ENCODE measurements at regions not wholly inside any gene's neighbourhood (a gene's known extent, or its start where the extent isn't known, plus 50 kb on each side); places are given as distances from the start of the nearest gene placed in this dataset.
"Not testable (repeated sequence)": the region's sequence is repeated elsewhere in the genome, so short reads cannot be mapped to it uniquely, and the experiment has no call there.

- no CpG with 5 or more reads among the region's 1 CpG for WGBS (ENCODE audit: extremely low coverage, insufficient coverage, insufficient read length)
- no peak overlapping the region for H2BK12ac ChIP-seq (ENCODE audit: low read length)
- H3K4me2 ChIP-seq (ENCODE audit: low read length): no peak overlapping the region
- no peak overlapping the region for H3K23ac ChIP-seq (ENCODE audit: low read length)
- no peaks in the 10 kb centered on the region for H3K4me1 ChIP-seq (ENCODE audit: control insufficient read depth in 1 of 2, insufficient read depth in 2 of 2, low read length in 2 of 2)
- H2BK5ac ChIP-seq (ENCODE audit: low read depth, low read length, poor library complexity): no peak overlapping the region
- H3K27me3 ChIP-seq (ENCODE audit: insufficient read depth, low read length): no peaks in the 10 kb centered on the region
- no peaks in the 10 kb centered on the region for H3K79me2 ChIP-seq (ENCODE audit: control insufficient read depth, insufficient read depth, low read length, poor library complexity)
- H2BK120ac ChIP-seq (ENCODE audit: insufficient read depth, low read length, poor library complexity): no peak overlapping the region
- no peak overlapping the region for H2AFZ ChIP-seq (ENCODE audit: insufficient read depth, low read length, poor library complexity)
- no peak overlapping the region for H3K9ac ChIP-seq (ENCODE audit: low read length)
- H4K12ac ChIP-seq (ENCODE audit: low read depth, low read length): no peak overlapping the region
- no peaks in the 10 kb centered on the region for H3K79me1 ChIP-seq (ENCODE audit: low read length)
- H3K4me3 ChIP-seq (ENCODE audit: low read depth, low read length): no peak overlapping the region
- no peak overlapping the region for H4K8ac ChIP-seq (ENCODE audit: low read depth, low read length)
- H4K91ac ChIP-seq (ENCODE audit: low read depth, low read length): no peak overlapping the region
- no peak overlapping the region for H3K27ac ChIP-seq (ENCODE audit: low read depth, low read length)
- no peak overlapping the region for H3K4ac ChIP-seq (ENCODE audit: low read depth, low read length)
- H3K18ac ChIP-seq (ENCODE audit: low read length): no peak overlapping the region
- no peak overlapping the region for H2AK5ac ChIP-seq (ENCODE audit: low read length)
- no peak overlapping the region for H3K14ac ChIP-seq (ENCODE audit: low read length)
- DNase-seq: no peak
- H3K36me3 ChIP-seq (ENCODE audit: control insufficient read depth in 1 of 2, insufficient read depth in 2 of 2, low read length in 2 of 2): no peaks in the 10 kb centered on the region
- no peaks in the 10 kb centered on the region for H3K9me3 ChIP-seq (ENCODE audit: insufficient read depth, low read depth, low read length)
These were observed 112.0 kb downstream of the ARHGAP36 start for GRCh38 chrX:131170148-131170547.

GRCh38 chrX:131163645-131164044, 105.5 kb downstream of the ARHGAP36 start:
- not testable (repeated sequence) for H3K23ac ChIP-seq (ENCODE audit: low read length); H3K79me2 ChIP-seq (ENCODE audit: control insufficient read depth, insufficient read depth, low read length, poor library complexity); H2BK120ac ChIP-seq (ENCODE audit: insufficient read depth, low read length, poor library complexity); H2AFZ ChIP-seq (ENCODE audit: insufficient read depth, low read length, poor library complexity); H4K91ac ChIP-seq (ENCODE audit: low read depth, low read length); H2BK5ac ChIP-seq (ENCODE audit: low read depth, low read length, poor library complexity); H3K4me3 ChIP-seq (ENCODE audit: low read depth, low read length); H3K27ac ChIP-seq (ENCODE audit: low read depth, low read length); H3K79me1 ChIP-seq (ENCODE audit: low read length); H3K36me3 ChIP-seq (ENCODE audit: control insufficient read depth in 1 of 2, insufficient read depth in 2 of 2, low read length in 2 of 2); H3K9me3 ChIP-seq (ENCODE audit: insufficient read depth, low read depth, low read length); H3K27me3 ChIP-seq (ENCODE audit: insufficient read depth, low read length); DNase-seq; H3K4me1 ChIP-seq (ENCODE audit: control insufficient read depth in 1 of 2, insufficient read depth in 2 of 2, low read length in 2 of 2); H3K9ac ChIP-seq (ENCODE audit: low read length); H2AK5ac ChIP-seq (ENCODE audit: low read length); H3K14ac ChIP-seq (ENCODE audit: low read length); H2BK12ac ChIP-seq (ENCODE audit: low read length); H3K4ac ChIP-seq (ENCODE audit: low read depth, low read length); H3K4me2 ChIP-seq (ENCODE audit: low read length); H3K18ac ChIP-seq (ENCODE audit: low read length); H4K12ac ChIP-seq (ENCODE audit: low read depth, low read length); H4K8ac ChIP-seq (ENCODE audit: low read depth, low read length)
- no CpG with 5 or more reads among the region's 4 CpGs for WGBS (ENCODE audit: extremely low coverage, insufficient coverage, insufficient read length)

GRCh38 chrX:131157656-131158055, 99.5 kb downstream of the ARHGAP36 start:
- H3K27ac ChIP-seq (ENCODE audit: low read depth, low read length); H2BK120ac ChIP-seq (ENCODE audit: insufficient read depth, low read length, poor library complexity); H4K12ac ChIP-seq (ENCODE audit: low read depth, low read length); H4K91ac ChIP-seq (ENCODE audit: low read depth, low read length); H3K27me3 ChIP-seq (ENCODE audit: insufficient read depth, low read length); H3K79me2 ChIP-seq (ENCODE audit: control insufficient read depth, insufficient read depth, low read length, poor library complexity); H3K4ac ChIP-seq (ENCODE audit: low read depth, low read length); H2AFZ ChIP-seq (ENCODE audit: insufficient read depth, low read length, poor library complexity); H3K36me3 ChIP-seq (ENCODE audit: control insufficient read depth in 1 of 2, insufficient read depth in 2 of 2, low read length in 2 of 2); H3K4me1 ChIP-seq (ENCODE audit: control insufficient read depth in 1 of 2, insufficient read depth in 2 of 2, low read length in 2 of 2); H3K14ac ChIP-seq (ENCODE audit: low read length); H3K4me2 ChIP-seq (ENCODE audit: low read length); H3K4me3 ChIP-seq (ENCODE audit: low read depth, low read length); H2AK5ac ChIP-seq (ENCODE audit: low read length); H3K9ac ChIP-seq (ENCODE audit: low read length); H4K8ac ChIP-seq (ENCODE audit: low read depth, low read length); H3K9me3 ChIP-seq (ENCODE audit: insufficient read depth, low read depth, low read length); H3K23ac ChIP-seq (ENCODE audit: low read length); H2BK12ac ChIP-seq (ENCODE audit: low read length); DNase-seq; H2BK5ac ChIP-seq (ENCODE audit: low read depth, low read length, poor library complexity); H3K18ac ChIP-seq (ENCODE audit: low read length); H3K79me1 ChIP-seq (ENCODE audit: low read length): not testable (repeated sequence)
- WGBS (ENCODE audit: extremely low coverage, insufficient coverage, insufficient read length): no CpG with 5 or more reads among the region's 16 CpGs

- Histone ChIP-seq H4K91ac (ENCODE audit: low read depth, low read length) (no peak overlapping the region), H3K27me3 (ENCODE audit: insufficient read depth, low read length) (no peaks in the 10 kb centered on the region), H3K14ac (ENCODE audit: low read length) (no peak overlapping the region), H4K12ac (ENCODE audit: low read depth, low read length) (no peak overlapping the region), H3K9me3 (ENCODE audit: insufficient read depth, low read depth, low read length) (no peaks in the 10 kb centered on the region), H3K4me1 (ENCODE audit: control insufficient read depth in 1 of 2, insufficient read depth in 2 of 2, low read length in 2 of 2) (no peaks in the 10 kb centered on the region), H3K36me3 (ENCODE audit: control insufficient read depth in 1 of 2, insufficient read depth in 2 of 2, low read length in 2 of 2) (no peaks in the 10 kb centered on the region), H4K8ac (ENCODE audit: low read depth, low read length) (no peak overlapping the region), H2AFZ (ENCODE audit: insufficient read depth, low read length, poor library complexity) (no peak overlapping the region), H3K4ac (ENCODE audit: low read depth, low read length) (no peak overlapping the region), H2AK5ac (ENCODE audit: low read length) (no peak overlapping the region), H3K23ac (ENCODE audit: low read length) (no peak overlapping the region), H2BK120ac (ENCODE audit: insufficient read depth, low read length, poor library complexity) (no peak overlapping the region), H2BK12ac (ENCODE audit: low read length) (no peak overlapping the region), H3K9ac (ENCODE audit: low read length) (no peak overlapping the region), H3K79me2 (ENCODE audit: control insufficient read depth, insufficient read depth, low read length, poor library complexity) (no peaks in the 10 kb centered on the region), H3K4me3 (ENCODE audit: low read depth, low read length) (no peak overlapping the region), H3K27ac (ENCODE audit: low read depth, low read length) (no peak overlapping the region), H3K18ac (ENCODE audit: low read length) (no peak overlapping the region), H3K4me2 (ENCODE audit: low read length) (no peak overlapping the region), H2BK5ac (ENCODE audit: low read depth, low read length, poor library complexity) (no peak overlapping the region), H3K79me1 (ENCODE audit: low read length) (no peaks in the 10 kb centered on the region)
- DNase-seq: no peak
- no CpG with 5 or more reads among the region's 3 CpGs for WGBS (ENCODE audit: extremely low coverage, insufficient coverage, insufficient read length)
These were observed 88.6 kb downstream of the ARHGAP36 start for GRCh38 chrX:131146702-131147101.
